ENCODE measurements at regions not wholly inside any gene's neighbourhood (a gene's known extent, or its start where the extent isn't known, plus 50 kb on each side); places are given as distances from the start of the nearest gene placed in this dataset.

DNA sequence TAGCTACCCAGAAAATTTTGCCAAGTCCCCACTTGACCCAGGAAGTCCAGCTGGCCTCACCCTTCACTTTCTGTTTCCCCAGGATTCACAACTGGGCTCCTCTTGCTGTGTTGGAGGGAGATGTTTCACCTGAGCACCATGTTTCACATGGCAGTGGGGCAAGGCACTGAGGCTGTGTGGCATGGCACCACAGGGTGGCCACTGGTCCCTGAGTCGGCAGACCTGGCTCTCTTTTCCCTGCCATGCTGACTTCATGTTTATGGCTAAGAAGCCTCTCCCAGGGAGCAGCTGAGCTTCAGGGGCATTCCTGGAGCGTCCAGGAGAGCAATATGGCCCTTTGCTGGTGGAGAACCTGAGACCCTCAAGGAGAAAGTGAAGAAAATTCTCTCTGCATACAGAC is 266.9 kb downstream of the RPS24 start:
- TF ChIP-seq, protein P1, sequence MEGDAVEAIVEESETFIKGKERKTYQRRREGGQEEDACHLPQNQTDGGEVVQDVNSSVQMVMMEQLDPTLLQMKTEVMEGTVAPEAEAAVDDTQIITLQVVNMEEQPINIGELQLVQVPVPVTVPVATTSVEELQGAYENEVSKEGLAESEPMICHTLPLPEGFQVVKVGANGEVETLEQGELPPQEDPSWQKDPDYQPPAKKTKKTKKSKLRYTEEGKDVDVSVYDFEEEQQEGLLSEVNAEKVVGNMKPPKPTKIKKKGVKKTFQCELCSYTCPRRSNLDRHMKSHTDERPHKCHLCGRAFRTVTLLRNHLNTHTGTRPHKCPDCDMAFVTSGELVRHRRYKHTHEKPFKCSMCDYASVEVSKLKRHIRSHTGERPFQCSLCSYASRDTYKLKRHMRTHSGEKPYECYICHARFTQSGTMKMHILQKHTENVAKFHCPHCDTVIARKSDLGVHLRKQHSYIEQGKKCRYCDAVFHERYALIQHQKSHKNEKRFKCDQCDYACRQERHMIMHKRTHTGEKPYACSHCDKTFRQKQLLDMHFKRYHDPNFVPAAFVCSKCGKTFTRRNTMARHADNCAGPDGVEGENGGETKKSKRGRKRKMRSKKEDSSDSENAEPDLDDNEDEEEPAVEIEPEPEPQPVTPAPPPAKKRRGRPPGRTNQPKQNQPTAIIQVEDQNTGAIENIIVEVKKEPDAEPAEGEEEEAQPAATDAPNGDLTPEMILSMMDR (IDR thresholded peaks at IDR 0.05): no peak
- TF ChIP-seq EP300 (IDR thresholded peaks at IDR 0.05) (no peak), POLR2A (IDR thresholded peaks at IDR 0.05) (no peak)
